ENCODE measurements at regions not wholly inside any gene's neighbourhood (a gene's known extent, or its start where the extent isn't known, plus 50 kb on each side); places are given as distances from the start of the nearest gene placed in this dataset.
"Not testable (repeated sequence)": the region's sequence is repeated elsewhere in the genome, so short reads cannot be mapped to it uniquely, and the experiment has no call there.

GRCh38 chr13:109427148-109427547, 359.2 kb downstream of the IRS2 start:
- no peak for DNase-seq

- no peak for DNase-seq
Measured at GRCh38 chr13:109426690-109426990, 359.7 kb downstream of the IRS2 start.

GRCh38 chr13:109425821-109426689, 360.3 kb downstream of the IRS2 start:
- no peak for DNase-seq

GRCh38 chr13:109422161-109422560, 364.2 kb downstream of the IRS2 start:
- DNase-seq = no peak

- no peak for DNase-seq
Measured at GRCh38 chr13:109419896-109420295, 366.5 kb downstream of the IRS2 start.

- DNase-seq = no peak
Measured at GRCh38 chr13:109418111-109418510, 368.3 kb downstream of the IRS2 start.

- no peak for DNase-seq
Measured at GRCh38 chr13:109416001-109416400, 370.4 kb downstream of the IRS2 start.

- no peak for DNase-seq
Measured at GRCh38 chr13:109415057-109415456, 371.3 kb downstream of the IRS2 start.

- no peak for DNase-seq
Measured at GRCh38 chr13:109412283-109412901, 374.0 kb downstream of the IRS2 start.

- no peak for DNase-seq
Measured at GRCh38 chr13:109410868-109411267, 375.5 kb downstream of the IRS2 start.

- DNase-seq = no peak
Measured at GRCh38 chr13:109408591-109409382, 377.6 kb downstream of the IRS2 start.

- no peak for DNase-seq
Measured at GRCh38 chr13:109406376-109406992, 379.9 kb downstream of the IRS2 start.

GRCh38 chr13:109403012-109403421, 383.4 kb downstream of the IRS2 start:
- DNase-seq = no peak

- no peak for DNase-seq
Measured at GRCh38 chr13:109401891-109402290, 384.5 kb downstream of the IRS2 start.

- no peak for DNase-seq
Measured at GRCh38 chr13:109401307-109401706, 385.1 kb downstream of the IRS2 start.

- no peak for DNase-seq
Measured at GRCh38 chr13:109400624-109401257, 385.6 kb downstream of the IRS2 start.

- no peak for DNase-seq
Measured at GRCh38 chr13:109400209-109400608, 386.2 kb downstream of the IRS2 start.

GRCh38 chr13:109398071-109398470, 388.3 kb downstream of the IRS2 start:
- not testable (repeated sequence) for DNase-seq

- DNase-seq = no peak
Measured at GRCh38 chr13:109397285-109397684, 389.1 kb downstream of the IRS2 start.

GRCh38 chr13:109396266-109396665, 390.1 kb downstream of the IRS2 start:
- DNase-seq = no peak

GRCh38 chr13:109395014-109395413, 391.4 kb downstream of the IRS2 start:
- DNase-seq = no peak

- no peak for DNase-seq
Measured at GRCh38 chr13:109394311-109394988, 391.9 kb downstream of the IRS2 start.
